PC-9 (cell line): ENCODE measurements at regions not wholly inside any gene's neighbourhood (a gene's known extent, or its start where the extent isn't known, plus 50 kb on each side); places are given as distances from the start of the nearest gene placed in this dataset.

Experiments used
- BruUV-seq: library from RNA; stranded (reverse); fragments of 400-500 nt; replicated peaks from 2 replicates; lab custom pipeline; 2021; lab: Mats Ljungman, UMichigan
- CTCF ChIA-PET: fragments of 300-600 bp; sonication (Branson Sonifier 250); formaldehyde crosslinking; loops from one replicate; lab custom pipeline; 2022; ENCODE audit warnings: antibody characterized with exemption; lab: Charles Lee
- POLR2A ChIA-PET: fragments of 300-600 bp; sonication (Branson Sonifier 250); formaldehyde crosslinking; loops from one replicate; lab custom pipeline; 2022; ENCODE audit warnings: antibody characterized with exemption; ENCODE audit not compliant: unreplicated experiment; lab: Charles Lee
- DNase-seq, 2 experiments: peaks; one replicate each; pipeline versions ENCODE4 v3.0.0 to v3.0.0-alpha.2; 2015 to 2022; ENCODE audit warnings: mixed read lengths in 1 of 2
- H2AFZ ChIP-seq: fragments of 200-600 bp; sonication (generic); 2 replicates; pipeline ENCODE4 v1.8.1; 2017; ENCODE audit warnings: antibody characterized with exemption
- H3F3A ChIP-seq: fragments of 200-600 bp; sonication (generic); 2 replicates; pipeline ENCODE4 v1.8.1; 2017; ENCODE audit warnings: antibody characterized with exemption, mild to moderate bottlenecking, low read depth; ENCODE audit not compliant: insufficient read depth
- H3K27ac ChIP-seq: fragments of 200-600 bp; sonication (generic); 2 replicates; pipeline ENCODE4 v1.6.1; 2016; ENCODE audit warnings: mixed run types
- H3K27me3 ChIP-seq: fragments of 200-600 bp; sonication (generic); 2 replicates; pipeline ENCODE4 v1.6.1; 2016; ENCODE audit warnings: low read depth, mixed run types; ENCODE audit not compliant: insufficient read depth
- H3K36me3 ChIP-seq: fragments of 200-600 bp; sonication (generic); 2 replicates; pipeline ENCODE4 v1.6.1; 2016; ENCODE audit warnings: low read depth, mixed run types
- H3K4me1 ChIP-seq: fragments of 200-600 bp; sonication (generic); replicated peaks from 2 replicates; pipeline ENCODE4 v1.6.1; 2016; ENCODE audit warnings: mixed run types; ENCODE audit not compliant: insufficient read depth
- H3K4me2 ChIP-seq: fragments of 200-600 bp; sonication (generic); 2 replicates; pipeline ENCODE4 v1.6.1; 2017; ENCODE audit warnings: mixed run types
- H3K4me3 ChIP-seq: fragments of 200-600 bp; sonication (generic); 2 replicates; pipeline ENCODE4 v1.6.1; 2016; ENCODE audit warnings: mixed run types
- H3K79me2 ChIP-seq: fragments of 200-600 bp; sonication (generic); 2 replicates; pipeline ENCODE4 v1.6.1; 2017; ENCODE audit warnings: low read depth, mixed run types
- H3K9me2 ChIP-seq: fragments of 200-600 bp; sonication (generic); 2 replicates; pipeline ENCODE4 v1.8.1; 2017; ENCODE audit warnings: mild to moderate bottlenecking; ENCODE audit not compliant: insufficient read depth
- H3K9me3 ChIP-seq: fragments of 200-600 bp; sonication (generic); 2 replicates; pipeline ENCODE4 v1.8.1; 2016; ENCODE audit warnings: low read depth; ENCODE audit not compliant: insufficient read depth
- H4K20me1 ChIP-seq: fragments of 200-600 bp; sonication (generic); 2 replicates; pipeline ENCODE4 v1.8.1; 2017; ENCODE audit not compliant: insufficient read depth
- EZH2 ChIP-seq: fragments of 200-600 bp; sonication (generic); IDR thresholded peaks from 2 replicates; pipeline ENCODE4 v1.8.0; 2017; ENCODE audit warnings: antibody characterized with exemption, low read depth
- intact Hi-C: fragments of 100-400 bp; cut with micrococcal nuclease; formaldehyde crosslinking; loops from one replicate; pipeline ENCODE4 v1.10.0; 2022; ENCODE audit not compliant: unreplicated experiment
- TF ChIP-seq, protein P1 (sequence below): fragments of 200-600 bp; sonication (generic); conservative IDR thresholded peaks from 2 replicates; pipeline ENCODE4 v1.6.1; 2017; ENCODE audit warnings: mixed run types, antibody characterized with exemption, mild to moderate bottlenecking, moderate library complexity

DNA sequence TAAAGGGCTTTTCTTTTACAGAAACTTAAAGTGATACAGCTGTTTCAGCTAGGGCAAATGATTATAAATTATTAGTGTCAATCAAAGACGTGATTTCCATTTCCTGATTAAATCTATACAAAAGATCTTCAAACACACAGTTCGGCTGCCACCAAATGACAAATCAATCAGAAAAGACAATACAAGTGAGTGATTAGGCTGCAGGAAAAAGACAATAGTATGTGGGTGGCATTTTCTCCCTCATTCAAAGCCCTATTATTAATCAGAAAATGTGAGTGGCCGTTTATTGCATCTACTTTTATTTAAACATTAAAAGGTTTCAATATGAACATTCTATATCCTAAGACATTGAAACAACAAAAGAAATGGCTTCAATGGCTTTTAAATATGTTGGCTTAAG is 895.6 kb upstream of the ROBO1 start:
- Histone ChIP-seq H3K4me3 (no peak overlapping the region), H4K20me1 (no peaks in the 10 kb centered on the region), H2AFZ (no peak overlapping the region), H3K36me3 (no peaks in the 10 kb centered on the region), H3K27ac (no peak overlapping the region), H3F3A (no peaks in the 10 kb centered on the region), H3K27me3 (no peaks in the 10 kb centered on the region), H3K9me2 (no peaks in the 10 kb centered on the region), H3K79me2 (no peaks in the 10 kb centered on the region), H3K4me1 (no peaks in the 10 kb centered on the region), H3K9me3 (no peaks in the 10 kb centered on the region), H3K4me2 (no peak overlapping the region)
- no TSS peak for BruUV-seq
- POLR2A ChIA-PET, result no interaction called here
- DNase-seq, result no peak
- CTCF ChIA-PET, result no interaction called here
- intact Hi-C loops, result no loop called here
- TF ChIP-seq EZH2, result no peak
- TF ChIP-seq, protein P1, sequence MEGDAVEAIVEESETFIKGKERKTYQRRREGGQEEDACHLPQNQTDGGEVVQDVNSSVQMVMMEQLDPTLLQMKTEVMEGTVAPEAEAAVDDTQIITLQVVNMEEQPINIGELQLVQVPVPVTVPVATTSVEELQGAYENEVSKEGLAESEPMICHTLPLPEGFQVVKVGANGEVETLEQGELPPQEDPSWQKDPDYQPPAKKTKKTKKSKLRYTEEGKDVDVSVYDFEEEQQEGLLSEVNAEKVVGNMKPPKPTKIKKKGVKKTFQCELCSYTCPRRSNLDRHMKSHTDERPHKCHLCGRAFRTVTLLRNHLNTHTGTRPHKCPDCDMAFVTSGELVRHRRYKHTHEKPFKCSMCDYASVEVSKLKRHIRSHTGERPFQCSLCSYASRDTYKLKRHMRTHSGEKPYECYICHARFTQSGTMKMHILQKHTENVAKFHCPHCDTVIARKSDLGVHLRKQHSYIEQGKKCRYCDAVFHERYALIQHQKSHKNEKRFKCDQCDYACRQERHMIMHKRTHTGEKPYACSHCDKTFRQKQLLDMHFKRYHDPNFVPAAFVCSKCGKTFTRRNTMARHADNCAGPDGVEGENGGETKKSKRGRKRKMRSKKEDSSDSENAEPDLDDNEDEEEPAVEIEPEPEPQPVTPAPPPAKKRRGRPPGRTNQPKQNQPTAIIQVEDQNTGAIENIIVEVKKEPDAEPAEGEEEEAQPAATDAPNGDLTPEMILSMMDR, result no peak

DNA sequence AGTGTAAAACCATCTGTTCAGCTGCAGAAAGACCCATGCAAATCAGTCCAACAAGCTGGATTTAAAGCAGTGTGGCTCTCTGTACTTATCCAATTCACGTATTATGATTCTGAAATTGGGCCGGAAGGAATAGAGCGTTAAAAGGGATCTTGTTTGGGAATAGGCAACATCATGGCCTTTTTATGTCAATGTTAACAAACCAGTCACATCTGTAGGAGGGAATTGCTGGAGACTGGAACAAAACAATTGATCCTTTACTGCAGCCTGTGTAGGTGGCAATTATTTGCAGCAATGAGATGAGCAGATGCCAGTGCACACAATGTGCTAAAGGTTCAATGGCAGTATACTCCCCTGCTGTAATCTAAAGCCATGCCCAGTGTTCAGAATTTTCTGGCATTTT is 887.4 kb upstream of the ROBO1 start:
- Histone ChIP-seq H3K4me3 (no peak overlapping the region), H3F3A (no peaks in the 10 kb centered on the region), H3K4me2 (no peak overlapping the region), H3K9me2 (no peaks in the 10 kb centered on the region), H2AFZ (no peak overlapping the region), H3K27ac (no peak overlapping the region), H3K4me1 (no peaks in the 10 kb centered on the region), H4K20me1 (no peaks in the 10 kb centered on the region), H3K27me3 (no peaks in the 10 kb centered on the region), H3K79me2 (no peaks in the 10 kb centered on the region), H3K36me3 (no peaks in the 10 kb centered on the region), H3K9me3 (peaks cover 3% of the 10 kb centered on the region; the same call in 1 of the 2 replicates)
- TF ChIP-seq EZH2, result no peak
- TF ChIP-seq, protein P1, result no peak
- intact Hi-C loops, result no loop called here
- POLR2A ChIA-PET, result no interaction called here
- no TSS peak for BruUV-seq
- DNase-seq, result no peak
- CTCF ChIA-PET, result no interaction called here

DNA sequence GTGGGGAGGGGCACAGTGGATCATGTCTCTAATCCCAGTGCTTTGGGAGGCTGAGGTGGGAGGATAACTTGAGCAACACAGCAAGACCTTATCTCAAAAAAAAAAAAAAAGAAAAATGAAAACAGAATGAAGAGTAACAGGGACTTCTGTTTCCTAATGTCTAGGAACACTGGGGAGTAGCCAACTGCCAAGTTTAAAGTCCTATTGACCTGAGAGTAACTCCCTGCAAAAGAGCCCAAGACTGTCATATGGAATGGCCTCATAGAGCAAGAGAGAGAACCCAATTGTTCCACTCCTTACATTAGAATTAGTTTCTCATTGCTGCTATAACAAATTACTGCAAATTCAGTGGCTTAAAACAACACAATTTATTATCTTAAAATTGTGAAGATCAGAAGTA is 881.4 kb upstream of the ROBO1 start:
- H3K27me3 ChIP-seq, result no peaks in the 10 kb centered on the region
- CTCF ChIA-PET, result no interaction called here
- H3K36me3 ChIP-seq, result no peaks in the 10 kb centered on the region
- no peaks in the 10 kb centered on the region for H3K79me2 ChIP-seq
- intact Hi-C loops, result no loop called here
- DNase-seq, result no peak
- no peaks in the 10 kb centered on the region for H3K4me1 ChIP-seq
- H2AFZ ChIP-seq, result no peak overlapping the region; the same call in 1 of the 2 replicates
- H3K27ac ChIP-seq, result no peak overlapping the region
- POLR2A ChIA-PET, result no interaction called here
- no peak overlapping the region for H3K4me3 ChIP-seq
- no peak overlapping the region for H3K4me2 ChIP-seq
- peaks cover 3% of the 10 kb centered on the region; the same call in 1 of the 2 replicates for H3K9me3 ChIP-seq
- H4K20me1 ChIP-seq, result no peaks in the 10 kb centered on the region
- no peaks in the 10 kb centered on the region for H3F3A ChIP-seq
- TF ChIP-seq, protein P1, result no peak
- no TSS peak for BruUV-seq
- no peaks in the 10 kb centered on the region for H3K9me2 ChIP-seq
